GM19467 (cell line): ENCODE measurements at regions not wholly inside any gene's neighbourhood (a gene's known extent, or its start where the extent isn't known, plus 50 kb on each side); places are given as distances from the start of the nearest gene placed in this dataset.
"Not testable (repeated sequence)": the region's sequence is repeated elsewhere in the genome, so short reads cannot be mapped to it uniquely, and the experiment has no call there.

Source experiments
- ATAC-seq: cut with Tn5 transposase; IDR thresholded peaks from one replicate; pipeline ENCODE4 v1.9.1; 2021; ENCODE audit warnings: mild to moderate bottlenecking, moderate library complexity; ENCODE audit not compliant: unreplicated experiment

GRCh38 chr3:36182024-36182423 is 198.3 kb upstream of the STAC start:
- no peak for ATAC-seq

- not testable (repeated sequence) for ATAC-seq
Observed at GRCh38 chr3:36187197-36187596, 193.1 kb upstream of the STAC start.

- ATAC-seq: no peak
Observed at GRCh38 chr3:36192901-36193300, 187.4 kb upstream of the STAC start.

GRCh38 chr3:36193448-36193847 is 186.9 kb upstream of the STAC start:
- no peak for ATAC-seq

DNA sequence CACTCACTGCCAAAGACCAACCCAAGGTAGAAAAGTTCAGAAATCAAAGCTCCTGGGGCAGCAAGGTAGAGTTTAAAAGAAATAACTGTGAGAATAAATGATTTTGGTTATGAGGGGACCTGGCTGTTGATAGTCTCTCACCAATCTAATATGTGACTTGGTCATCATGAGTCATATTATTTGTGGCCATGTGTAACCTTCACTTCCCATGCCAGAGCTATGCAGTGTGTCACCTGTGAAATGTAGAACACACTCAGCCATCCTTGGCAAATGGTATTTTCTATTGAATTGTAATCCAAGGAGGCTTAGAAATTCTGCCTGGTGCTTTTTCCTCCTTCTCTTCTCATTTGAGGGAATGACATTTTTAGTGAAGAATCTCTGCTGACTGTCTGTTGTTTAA is 184.2 kb upstream of the STAC start:
- ATAC-seq: no peak

GRCh38 chr3:36197151-36197550 is 183.2 kb upstream of the STAC start:
- no peak for ATAC-seq

DNA sequence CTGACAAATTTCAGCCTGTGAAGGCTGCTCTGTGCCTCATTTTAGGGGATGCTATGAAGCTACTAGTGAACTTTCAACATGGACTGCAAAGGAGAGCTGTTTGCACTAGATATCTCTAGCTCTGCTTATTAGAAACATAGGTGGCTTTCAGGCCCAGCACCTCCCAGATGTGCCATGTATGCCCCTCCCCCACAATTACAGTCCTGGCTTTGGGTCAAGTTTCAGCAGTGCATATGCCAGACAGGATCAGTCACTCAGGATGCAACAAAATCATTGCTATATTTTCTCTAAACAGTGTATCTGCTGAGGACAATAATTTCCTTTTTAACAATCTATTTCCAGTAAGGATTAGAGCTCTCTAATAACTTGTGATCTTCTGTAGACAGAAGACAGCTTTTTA is 178.8 kb upstream of the STAC start:
- ATAC-seq: no peak

DNA sequence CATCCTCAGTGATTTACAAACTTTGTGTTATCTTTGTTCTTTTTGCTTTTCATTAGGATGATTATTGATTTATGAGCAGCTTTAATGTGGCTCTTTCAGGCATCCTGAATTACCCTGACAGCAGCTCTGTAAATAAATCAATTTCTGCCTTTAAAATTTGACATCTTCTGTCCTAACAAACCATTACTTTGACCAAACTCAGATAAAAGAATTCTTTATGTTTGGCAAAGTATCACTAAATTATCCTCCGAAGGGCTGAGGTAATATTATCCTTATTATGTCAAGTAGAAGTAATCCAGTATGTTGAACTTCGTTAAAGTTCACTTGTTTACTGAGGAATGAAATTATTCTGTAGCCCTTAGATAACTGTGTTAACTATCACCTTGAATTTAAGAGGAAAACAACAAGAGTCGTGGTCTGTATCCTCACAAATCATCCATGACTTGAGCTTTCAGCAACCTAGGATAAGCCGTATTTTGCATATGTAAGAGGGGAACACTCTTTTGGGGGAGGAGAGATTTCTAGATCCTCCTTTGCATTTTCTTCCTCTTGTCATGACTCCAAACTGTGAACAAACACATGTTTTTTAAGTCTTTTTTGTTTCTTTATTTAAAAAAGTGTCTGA is 173.2 kb upstream of the STAC start:
- ATAC-seq: no peak

DNA sequence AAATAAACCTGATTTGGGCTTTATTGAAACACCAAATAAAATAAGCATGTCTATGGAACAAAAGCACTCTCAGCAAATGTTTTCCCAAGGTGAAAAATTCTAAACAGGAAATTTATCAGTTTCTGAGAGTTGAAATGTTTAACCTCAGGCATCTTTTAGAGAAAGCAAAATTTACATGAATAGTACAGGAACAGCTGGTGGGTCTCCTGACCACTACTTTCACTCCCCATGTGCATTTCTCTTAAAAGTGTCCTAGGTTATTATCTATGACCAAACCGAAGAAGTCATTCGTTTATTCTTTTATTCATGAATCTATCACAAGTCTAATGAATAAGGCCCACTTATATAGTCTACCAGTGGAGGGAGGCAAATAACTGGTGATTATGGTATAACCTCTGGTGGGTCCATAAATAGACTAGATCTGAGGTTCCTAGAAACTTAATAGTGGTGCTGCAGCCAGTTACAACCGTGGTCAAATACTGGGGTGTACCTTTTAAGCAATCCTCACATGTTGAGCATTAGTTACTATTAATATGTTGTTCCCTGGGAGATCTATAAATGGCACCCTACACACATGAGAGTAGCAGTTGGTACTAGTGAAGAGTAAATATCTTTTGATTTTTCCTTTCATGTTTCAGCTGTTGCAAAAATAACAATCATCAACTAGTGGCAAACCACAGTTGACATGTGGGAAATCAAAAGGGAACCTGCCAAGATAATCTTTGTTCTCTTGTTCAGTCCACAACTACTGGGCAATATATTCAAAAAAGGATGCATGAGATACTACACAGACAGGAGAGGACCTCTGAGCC is 169.3 kb upstream of the STAC start:
- no peak for ATAC-seq

DNA sequence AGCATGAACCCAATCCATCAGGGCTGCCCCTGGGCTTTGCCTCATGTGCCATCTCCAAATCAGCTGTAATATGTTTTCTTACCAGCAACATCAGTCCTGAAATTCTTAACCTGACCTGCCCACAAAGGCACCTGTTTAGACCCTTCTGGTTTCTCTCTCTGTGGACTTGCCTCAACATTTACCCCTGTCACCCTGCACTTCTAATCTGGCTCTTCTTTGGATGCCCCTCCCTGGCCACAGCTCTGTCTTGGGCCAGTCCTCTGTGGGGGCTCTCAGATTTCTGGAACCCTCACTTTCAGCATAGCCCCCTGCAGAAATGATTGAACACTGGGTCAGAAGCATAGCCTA is 168.7 kb upstream of the STAC start:
- ATAC-seq: no peak

DNA sequence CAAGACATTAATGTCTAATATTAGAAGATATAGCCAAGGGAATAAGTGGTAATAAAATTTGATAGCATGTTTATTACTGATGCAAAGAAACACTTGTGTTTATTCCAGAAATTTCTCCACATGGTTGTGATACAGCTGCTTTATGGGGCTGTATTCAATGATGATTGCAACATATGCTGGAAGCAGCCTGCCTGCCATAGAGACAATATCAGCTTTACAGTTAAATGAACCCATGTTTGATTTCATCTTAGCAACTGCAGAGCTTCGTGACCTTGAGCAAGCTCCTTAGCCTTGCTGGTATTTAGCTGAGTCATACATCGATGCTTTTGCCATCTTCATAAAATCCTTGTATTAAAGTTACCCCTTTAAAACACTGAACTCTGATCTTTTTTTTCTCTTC is 168.1 kb upstream of the STAC start:
- no peak for ATAC-seq

GRCh38 chr3:36214460-36214859 is 165.8 kb upstream of the STAC start:
- no peak for ATAC-seq

DNA sequence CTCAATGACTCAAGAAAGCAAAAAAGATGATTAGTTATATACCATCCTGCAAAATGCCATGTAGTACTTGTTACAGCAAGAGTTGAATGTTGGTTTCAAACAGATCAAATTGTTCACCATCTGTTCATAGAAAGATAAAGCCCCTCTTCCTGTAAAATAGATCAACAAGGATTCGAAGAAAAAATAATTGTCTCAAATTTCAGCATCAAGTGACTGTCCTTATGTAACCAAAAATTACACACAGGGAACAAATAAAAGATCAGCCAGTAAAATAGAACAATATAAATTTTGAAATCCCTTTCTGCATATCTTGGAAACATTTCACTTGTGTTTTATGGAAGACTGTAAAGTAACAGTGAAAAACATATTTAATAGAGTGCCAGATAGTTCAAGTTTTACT is 165.1 kb upstream of the STAC start:
- no peak for ATAC-seq

DNA sequence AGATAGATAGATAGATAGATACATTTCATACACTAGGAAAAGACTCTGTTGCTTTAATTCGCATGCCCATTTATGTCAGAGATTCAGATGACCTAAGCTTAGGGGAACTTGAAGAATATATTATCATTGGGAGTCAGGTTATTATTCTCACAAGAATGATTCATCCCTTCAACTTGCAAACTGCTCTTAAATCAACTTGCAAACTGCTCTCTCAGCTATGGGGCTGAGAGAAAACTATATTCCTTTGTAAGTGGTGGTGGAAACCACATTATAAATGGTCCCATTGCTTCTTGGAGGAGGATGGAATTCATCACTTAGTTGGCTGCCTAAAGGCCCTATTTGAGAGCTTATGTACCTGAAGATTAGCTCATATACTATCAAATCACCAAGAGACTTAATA is 160.9 kb upstream of the STAC start:
- no peak for ATAC-seq

DNA sequence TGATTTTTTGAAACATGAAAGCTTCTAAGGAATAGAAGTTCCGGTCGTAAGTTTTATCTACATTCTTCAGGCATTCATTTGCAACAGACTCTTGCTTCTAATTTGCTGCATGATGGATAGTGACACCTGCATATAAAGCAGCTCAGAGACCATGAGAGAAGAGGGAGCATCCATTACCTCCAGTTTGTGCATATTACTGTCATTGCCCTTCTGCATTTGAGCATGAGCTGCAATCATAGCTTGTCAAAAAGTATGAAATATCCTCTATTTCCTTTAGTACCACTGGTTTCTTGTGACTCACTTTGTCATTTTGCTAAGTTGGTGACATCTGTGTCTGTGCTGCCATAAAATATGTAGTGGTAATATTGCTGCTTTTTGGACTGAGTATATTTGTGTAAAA is 160.1 kb upstream of the STAC start:
- ATAC-seq: no peak

- no peak for ATAC-seq
Observed at GRCh38 chr3:36221975-36222374, 158.3 kb upstream of the STAC start.

GRCh38 chr3:36227980-36228379 is 152.3 kb upstream of the STAC start:
- no peak for ATAC-seq

DNA sequence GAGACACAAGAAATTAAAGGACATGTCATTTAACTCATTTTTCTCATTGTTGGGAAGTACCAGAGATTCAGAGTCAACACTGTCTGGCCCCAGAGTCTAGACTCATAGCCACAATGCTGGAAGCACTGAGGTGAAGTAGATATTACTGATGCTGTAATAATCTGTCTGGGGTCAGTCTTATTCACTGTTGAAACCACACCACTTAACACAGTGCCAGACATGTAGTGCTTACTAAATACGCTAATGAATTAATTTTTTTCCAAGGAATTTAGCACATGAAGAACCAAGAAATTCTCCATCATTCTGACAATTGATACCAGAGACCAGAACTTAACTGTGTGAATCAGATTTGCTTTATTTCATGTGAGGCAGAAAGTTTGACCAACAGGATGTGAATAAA is 150.8 kb upstream of the STAC start:
- no peak for ATAC-seq

DNA sequence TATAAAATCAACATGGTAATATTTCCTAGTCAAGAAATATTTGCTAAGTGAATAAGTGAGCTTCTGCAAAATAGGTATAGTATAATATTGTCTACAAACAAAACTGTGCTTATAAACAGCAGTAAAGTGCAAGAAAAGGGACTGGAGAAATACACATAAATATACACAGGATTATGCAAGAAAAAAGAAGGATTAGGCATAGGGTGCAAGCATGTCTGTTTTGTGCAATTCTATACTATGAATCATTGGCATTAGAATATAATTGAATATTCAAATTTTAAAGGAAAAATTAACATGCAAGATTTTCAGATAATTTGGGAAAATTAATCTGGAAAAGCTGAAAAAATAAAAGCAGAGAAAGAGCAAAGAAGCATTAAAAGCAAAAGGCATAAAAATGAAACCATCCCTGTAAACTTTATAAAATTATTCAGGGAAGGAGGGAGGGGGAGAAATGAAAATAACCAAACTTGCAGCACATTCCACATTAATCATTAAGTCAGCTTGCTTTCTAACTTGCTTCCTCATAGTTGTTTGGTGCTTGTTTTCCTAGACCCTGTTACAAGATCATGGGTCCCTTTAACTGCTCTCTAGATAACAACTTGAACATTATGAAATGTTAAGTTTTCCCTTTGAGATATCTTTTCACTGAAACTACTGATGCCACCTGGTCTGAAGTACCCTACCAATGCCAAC is 147.4 kb upstream of the STAC start:
- ATAC-seq: no peak

DNA sequence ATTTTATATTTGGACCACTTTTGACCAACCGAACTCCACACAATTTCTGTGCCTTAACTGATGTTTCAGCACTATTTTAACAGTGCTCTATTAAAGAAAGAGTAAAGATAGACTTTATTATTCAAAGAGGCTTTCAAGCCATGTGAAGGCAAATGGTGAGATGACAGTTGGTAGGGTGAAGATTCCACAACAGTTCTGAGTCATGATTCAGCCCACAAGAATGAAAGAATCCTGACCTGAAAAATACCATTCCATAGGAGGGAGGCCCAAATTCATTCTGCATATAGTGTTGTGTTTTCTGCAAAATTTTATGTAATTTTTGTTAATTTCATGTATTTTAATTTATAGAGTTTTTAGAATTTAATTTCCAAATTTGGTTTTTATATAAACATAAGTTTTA is 135.6 kb upstream of the STAC start:
- ATAC-seq: no peak

- ATAC-seq: no peak
Observed at GRCh38 chr3:36248374-36248773, 131.9 kb upstream of the STAC start.

- no peak for ATAC-seq
Observed at GRCh38 chr3:36250191-36250590, 130.1 kb upstream of the STAC start.
